Tongue (tissue), 2 donors: ENCODE measurements at regions not wholly inside any gene's neighbourhood (a gene's known extent, or its start where the extent isn't known, plus 50 kb on each side); places are given as distances from the start of the nearest gene placed in this dataset. TPM values are rescaled to one million over a fixed set of nuclear protein-coding genes. Genes with fewer than 3 reads are reported as not detected.
A peak's percentile ranks its signal among the peaks of the same experiment; 100 is the strongest.
"Not testable (repeated sequence)": the region's sequence is repeated elsewhere in the genome, so short reads cannot be mapped to it uniquely, and the experiment has no call there.

Experiments used
- DNase-seq: peaks from one replicate; pipeline ENCODE4 v3.0.0-alpha.2; 2015
- small RNA-seq: library from RNA; depleted of rRNA; stranded (forward); fragments of <200 nt; gene quantifications from one replicate; pipeline ENCODE3, GENCODE V24; 2014; ENCODE audit warnings: low replicate concordance

DNA sequence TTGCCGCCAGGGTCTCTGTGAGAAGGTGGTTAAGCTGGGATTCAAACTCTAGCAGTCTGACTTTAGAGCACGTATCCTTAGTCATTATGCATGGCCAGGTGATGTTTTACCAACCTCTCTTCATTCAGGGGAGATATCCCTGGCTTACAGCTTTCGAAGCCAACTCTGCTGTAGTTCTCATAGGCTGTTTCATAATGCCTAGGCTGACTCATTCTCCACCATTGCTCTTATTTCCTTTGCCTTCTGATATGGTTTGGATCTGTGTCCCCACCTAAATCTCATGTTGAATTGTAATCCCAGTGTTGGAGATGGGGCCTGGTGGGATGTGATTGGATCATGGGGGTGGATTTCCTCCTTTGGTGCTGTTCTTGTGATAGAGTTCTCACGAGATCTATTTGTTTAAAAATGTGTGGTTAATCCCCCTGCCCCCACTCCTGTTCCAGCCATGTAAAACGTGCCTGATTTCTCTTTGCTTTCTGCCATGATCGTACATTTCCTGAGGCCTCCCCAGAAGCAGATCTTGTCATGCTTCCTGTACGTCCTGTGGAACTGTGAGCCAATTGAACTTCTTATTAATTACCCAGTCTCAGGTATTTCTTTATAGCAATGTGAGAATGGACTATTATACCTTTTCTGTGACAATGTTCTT lies 94.6 kb upstream of the MAN1A1 start:
- DNase-seq, result no peak

DNA sequence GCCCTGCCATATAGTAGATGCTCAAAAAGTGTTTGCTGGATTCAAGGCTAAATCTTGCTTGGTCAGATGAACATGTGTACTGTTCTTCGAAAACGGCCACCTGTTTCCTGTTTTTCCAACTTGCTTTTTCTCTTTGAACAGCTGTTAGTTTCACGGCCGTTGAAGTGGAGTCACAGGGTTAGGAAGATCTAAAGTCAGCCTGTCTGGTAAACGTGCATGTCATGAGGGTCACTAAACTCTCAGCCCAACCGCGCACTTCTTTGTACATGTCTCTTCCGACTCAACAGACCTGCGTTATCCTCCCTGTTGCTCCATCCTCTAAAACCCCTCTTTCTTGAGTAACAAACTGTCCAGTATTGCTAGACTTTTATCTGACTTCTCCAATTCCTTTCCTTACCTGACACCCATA lies 93.2 kb upstream of the MAN1A1 start:
- peak; percentile 56 for DNase-seq

DNA sequence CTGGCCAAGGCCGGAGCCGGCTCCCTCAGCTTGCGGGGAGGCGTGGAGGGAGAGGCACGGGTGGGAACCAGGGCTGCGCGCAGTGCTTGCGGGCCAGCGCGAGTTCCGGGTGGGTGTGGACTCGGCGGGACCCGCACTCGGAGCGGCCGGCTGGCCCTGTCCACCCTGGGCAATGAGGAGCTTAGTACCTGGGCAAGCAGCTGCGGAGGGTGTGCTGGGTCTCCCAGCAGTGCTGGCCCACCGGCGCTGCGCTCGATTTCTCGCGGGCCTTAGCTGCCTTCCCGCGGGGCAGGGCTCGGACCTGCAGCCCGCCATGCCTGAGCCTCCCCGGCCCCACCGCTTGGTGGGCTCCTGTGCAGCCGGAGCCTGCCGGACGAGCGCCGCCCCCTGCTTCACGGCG lies 91.4 kb upstream of the MAN1A1 start:
- DNase-seq, result no peak

DNA sequence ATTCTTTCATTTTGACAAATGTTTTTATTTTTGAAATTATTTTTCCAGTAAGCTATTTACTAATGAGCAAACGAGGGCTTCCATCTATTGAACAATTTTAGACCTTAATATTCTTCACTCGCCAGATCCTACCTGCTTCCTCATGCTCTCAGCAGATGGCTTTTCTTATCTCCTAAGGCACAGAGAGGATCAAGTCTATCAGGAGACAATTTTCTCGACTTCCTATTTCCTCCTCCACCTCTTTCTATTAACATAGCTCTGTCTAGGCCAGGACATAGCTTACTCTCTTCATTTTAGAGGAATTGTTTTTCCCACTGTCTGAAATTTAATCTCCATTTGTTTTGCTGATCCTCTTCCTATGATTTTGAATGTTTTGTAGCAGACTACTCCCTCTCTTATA lies 87.0 kb upstream of the MAN1A1 start:
- no peak for DNase-seq

DNA sequence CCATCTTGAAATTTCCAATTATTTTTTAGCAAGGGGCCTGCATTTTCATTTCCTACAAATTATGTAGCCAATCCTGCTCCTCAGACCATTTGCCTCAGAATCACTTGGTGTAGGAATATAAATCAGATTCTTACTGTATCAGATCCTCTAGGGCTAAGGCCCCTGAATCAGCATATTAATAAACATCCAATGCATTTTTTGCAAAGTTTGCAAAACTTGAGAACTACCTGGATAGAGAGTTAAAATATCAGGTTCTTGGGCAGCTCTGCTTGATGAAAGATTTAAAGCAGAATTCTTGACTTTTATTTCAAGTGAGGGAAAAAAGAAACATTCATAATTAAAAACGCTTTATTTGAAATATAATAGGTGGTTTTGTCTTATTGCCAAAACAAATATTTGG lies 82.2 kb upstream of the MAN1A1 start:
- DNase-seq, result no peak

DNA sequence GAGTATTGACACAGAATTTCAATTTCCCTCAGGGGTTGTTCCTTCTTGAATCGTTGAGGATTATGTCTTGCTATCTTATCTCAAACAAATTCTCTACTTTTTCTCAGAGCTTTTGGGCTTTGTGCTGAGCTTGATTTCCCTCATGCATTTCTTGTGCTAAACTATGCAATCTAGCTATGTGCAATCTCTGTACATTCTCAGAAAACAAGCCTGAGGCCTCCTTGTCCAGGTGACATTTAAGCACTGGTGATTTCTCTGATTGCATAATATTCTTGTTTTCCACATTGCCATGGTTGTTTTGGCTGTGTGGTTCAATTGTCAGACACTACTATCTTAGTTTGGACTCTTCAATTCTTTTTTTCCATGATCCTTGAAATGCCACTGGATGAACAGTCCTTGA lies 81.2 kb upstream of the MAN1A1 start:
- DNase-seq, result no peak

DNA sequence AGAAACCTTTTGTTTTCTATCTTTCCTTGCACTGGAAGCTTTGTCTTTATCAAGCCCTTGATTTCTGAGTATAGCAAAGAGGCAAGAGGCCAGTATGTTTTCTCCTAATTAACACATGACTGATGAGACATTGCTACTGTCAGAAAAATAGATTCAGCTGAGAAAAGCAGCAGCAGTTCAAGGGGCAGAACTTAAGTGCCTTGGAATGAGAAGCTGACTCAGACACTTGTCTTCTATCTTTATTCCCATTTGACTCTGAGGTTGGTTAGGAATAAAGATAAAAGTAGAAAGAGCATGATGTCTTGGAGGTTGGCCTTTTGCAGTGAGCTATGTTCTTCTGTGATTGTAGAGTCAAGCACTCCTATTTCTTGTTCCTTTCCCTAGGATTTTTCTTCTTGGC lies 79.1 kb upstream of the MAN1A1 start:
- no peak for DNase-seq

DNA sequence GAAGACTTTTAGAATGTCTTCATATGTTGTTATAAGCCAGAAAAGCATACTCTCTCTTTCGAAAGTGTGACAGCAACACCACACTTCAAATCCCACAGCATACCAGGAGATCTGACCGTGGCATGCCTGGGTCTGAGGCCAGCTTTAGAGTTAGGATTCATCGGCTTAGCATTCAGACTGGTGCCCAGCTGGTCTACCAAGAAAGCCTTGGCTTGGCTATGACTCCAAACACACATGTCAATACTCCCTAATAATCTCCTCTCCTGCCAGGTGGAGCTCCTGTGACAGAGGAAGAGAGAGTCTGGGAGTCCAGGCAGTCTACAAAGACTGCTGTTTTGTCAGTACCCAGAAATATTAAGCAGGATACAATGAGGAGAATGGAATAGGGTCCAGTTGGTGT lies 77.1 kb upstream of the MAN1A1 start:
- DNase-seq, result no peak

DNA sequence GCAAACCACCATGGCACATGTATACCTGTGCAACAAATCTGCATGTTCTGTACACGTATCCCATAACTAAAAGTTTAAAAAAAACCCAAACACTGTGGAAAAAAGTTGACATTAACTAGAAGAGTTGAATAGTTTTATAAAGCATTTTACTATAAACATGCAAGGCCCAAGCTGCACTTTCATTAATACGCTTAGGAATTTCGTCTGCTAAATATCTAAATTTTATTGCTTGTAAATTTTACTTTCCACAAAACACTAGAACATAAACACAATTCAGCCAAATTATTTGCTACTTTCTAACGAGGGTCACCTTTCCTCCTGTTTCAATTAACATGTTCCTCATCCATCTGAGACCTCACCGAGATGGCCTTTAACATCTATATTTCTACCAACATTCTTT lies 74.4 kb upstream of the MAN1A1 start:
- no peak for DNase-seq

DNA sequence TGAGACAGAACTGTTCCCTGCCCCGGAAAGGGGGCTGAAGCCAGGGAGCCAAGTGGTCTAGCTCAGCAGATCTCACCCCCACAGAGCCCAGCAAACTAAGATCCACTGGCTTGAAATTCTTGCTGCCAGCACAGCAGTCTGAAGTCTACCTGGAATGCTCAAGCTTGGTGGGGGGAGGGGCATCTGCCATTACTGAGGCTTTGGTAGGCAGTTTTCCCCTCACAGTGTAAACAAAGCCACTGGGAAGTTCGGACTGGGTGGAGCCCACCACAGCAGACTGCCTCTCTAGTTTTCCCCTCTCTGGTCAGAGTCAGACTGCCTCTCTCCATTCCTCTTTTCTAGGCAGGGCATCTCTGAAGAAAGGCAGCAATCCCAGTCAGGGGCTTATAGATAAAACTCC lies 68.5 kb upstream of the MAN1A1 start:
- DNase-seq, result not testable (repeated sequence)

DNA sequence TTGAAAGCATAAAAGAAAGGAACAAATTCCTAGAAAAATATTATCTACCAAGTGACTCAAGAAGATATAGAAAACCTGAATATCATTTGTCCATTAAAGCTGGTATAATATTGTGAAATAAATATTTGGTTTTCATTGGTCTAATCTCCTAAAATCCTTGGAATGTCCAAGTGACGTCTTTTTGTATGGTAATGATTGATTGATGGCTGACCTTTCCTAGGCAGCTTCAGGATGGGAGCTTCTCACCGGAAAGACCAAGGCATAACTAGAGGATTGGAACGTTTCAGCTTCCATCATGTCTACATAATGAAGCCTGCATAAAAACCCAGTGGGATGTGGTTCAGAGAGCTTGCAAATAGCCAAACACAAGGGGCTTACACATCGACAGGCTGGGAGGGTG lies 57.6 kb upstream of the MAN1A1 start:
- DNase-seq, result no peak

DNA sequence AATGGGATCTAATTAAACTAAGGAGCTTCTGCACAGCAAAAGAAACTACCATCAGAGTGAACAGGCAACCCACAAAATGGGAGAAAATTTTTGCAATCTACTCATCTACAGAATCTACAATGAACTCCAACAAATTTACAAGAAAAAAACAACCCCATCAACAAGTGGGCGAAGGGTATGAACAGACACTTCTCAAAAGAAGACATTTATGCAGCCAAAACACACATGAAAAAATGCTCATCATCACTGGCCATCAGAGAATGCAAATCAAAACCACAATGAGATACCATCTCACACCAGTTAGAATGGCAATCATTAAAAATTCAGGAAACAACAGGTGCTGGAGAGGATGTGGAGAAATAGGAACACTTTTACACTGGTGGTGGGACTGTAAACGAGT lies 55.6 kb upstream of the MAN1A1 start:
- DNase-seq, result not testable (repeated sequence)

Small RNA genes in the stretch of these regions (small RNA-seq; reads per million reads assigned to genes)
- not detected for gene COX6A1P3
- gene MIR3144, result not detected
- gene RNA5SP215, result 0.31 reads per million, percentile 53 among the genes with 10 or more reads in this experiment
- not detected for gene RNU6-214P
